Heart left ventricle (tissue), 13 donors: ENCODE measurements at regions not wholly inside any gene's neighbourhood (a gene's known extent, or its start where the extent isn't known, plus 50 kb on each side); places are given as distances from the start of the nearest gene placed in this dataset.

ENCODE experiments used
- POLR2A ChIP-seq, 2 donors: fragments of 450-650 bp; IDR thresholded peaks; one replicate each; pipeline ENCODE4 v1.6.1; 2017; ENCODE audit warnings: antibody characterized with exemption in 2 of 2, mild to moderate bottlenecking in 2 of 2, moderate library complexity in 2 of 2
- TF ChIP-seq, protein P1 (sequence below), 12 donors: fragments of 200-600 bp; sonication (generic) in 4 of 12; IDR thresholded peaks; one replicate each; pipeline versions ENCODE4 v1.5.0 to v1.8.0; 2018 to 2022; ENCODE audit warnings: antibody characterized with exemption in 12 of 12, mild to moderate bottlenecking in 5 of 12
- donor health status: ischemic (EF 13 %, LVEDD 7.1; RV severe dilation, severe dysfunction).
- donor health status: DM: no; HTN: yes; CAD: no.
- donor health status: DM: no; HTN: no; CAD: no.
- donor health status: ischemic (EF 25% LVEDD 6.9; RV normal size, moderate dysfunction).
- donor health status: ischemic (EF 25% LVEDD 5.7; RV mildly dilated, moderate dysfunction).
- donor health status: ischemic (EF 35%, LVEDD 5.7; RV mildly dilated, moderate dysfunction).
- donor health status: nonischemic (EF 11% LVEDD 7.7; RV severe dilation, severe dysfunction).
- donor health status: DM: yes; HTN: yes; CAD: no.
- donor health status: PGD.
- donor health status: ischemic (EF 29% LVEDD 5.4; RV normal size, mild dysfunction).
- donor health status: nonischemic (EF 23%, LVEDD 6.1; RV moderate dilation, normal function).

DNA sequence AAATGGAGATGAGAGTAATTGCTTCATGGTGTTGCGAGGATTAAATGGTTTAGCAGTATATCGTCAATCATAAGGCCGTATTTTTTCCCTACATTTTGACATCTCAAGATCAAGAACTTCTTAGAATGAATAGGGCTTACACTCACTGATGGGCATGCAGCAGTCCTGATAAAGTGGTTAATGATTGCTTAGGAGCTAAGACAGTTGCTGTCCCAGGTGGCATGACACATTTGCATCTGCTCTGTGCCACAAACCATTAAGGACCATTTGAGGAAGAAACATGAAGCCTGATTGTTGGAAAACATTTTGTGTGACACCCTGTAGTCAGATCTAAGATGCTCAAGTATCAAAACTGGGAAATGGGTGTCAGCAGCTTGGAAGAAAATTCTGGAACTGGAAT lies 81.0 kb upstream of the SGIP1 start:
- TF ChIP-seq, protein P1, sequence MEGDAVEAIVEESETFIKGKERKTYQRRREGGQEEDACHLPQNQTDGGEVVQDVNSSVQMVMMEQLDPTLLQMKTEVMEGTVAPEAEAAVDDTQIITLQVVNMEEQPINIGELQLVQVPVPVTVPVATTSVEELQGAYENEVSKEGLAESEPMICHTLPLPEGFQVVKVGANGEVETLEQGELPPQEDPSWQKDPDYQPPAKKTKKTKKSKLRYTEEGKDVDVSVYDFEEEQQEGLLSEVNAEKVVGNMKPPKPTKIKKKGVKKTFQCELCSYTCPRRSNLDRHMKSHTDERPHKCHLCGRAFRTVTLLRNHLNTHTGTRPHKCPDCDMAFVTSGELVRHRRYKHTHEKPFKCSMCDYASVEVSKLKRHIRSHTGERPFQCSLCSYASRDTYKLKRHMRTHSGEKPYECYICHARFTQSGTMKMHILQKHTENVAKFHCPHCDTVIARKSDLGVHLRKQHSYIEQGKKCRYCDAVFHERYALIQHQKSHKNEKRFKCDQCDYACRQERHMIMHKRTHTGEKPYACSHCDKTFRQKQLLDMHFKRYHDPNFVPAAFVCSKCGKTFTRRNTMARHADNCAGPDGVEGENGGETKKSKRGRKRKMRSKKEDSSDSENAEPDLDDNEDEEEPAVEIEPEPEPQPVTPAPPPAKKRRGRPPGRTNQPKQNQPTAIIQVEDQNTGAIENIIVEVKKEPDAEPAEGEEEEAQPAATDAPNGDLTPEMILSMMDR (IDR thresholded peaks at IDR 0.05) = no peak
- no peak for TF ChIP-seq POLR2A (IDR thresholded peaks at IDR 0.05)
